GM21447 (cell line): ENCODE measurements at regions not wholly inside any gene's neighbourhood (a gene's known extent, or its start where the extent isn't known, plus 50 kb on each side); places are given as distances from the start of the nearest gene placed in this dataset.

Source experiments
- ATAC-seq: cut with Tn5 transposase; IDR thresholded peaks from one replicate; pipeline ENCODE4 v1.9.1; 2021; ENCODE audit not compliant: unreplicated experiment

DNA sequence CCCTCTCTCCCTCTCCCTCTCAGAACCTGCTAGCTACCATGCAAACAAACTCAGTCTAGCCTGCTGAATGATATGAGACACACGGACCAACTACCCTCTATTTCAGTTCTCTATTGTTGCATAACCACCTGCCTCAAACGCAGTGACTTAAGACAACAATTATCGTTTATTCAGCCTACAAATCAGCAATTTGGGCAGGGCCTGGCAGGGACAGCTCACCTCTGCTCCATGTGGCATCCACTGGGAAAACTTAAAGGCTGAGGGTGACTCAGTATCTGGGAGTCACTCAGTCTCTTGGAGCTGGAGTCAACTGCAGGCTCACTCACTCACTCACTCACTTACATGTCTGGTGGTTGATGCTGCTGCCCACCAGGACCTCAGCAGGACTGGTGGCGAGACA is 121.3 kb downstream of the SEC16B start:
- ATAC-seq, result no peak

DNA sequence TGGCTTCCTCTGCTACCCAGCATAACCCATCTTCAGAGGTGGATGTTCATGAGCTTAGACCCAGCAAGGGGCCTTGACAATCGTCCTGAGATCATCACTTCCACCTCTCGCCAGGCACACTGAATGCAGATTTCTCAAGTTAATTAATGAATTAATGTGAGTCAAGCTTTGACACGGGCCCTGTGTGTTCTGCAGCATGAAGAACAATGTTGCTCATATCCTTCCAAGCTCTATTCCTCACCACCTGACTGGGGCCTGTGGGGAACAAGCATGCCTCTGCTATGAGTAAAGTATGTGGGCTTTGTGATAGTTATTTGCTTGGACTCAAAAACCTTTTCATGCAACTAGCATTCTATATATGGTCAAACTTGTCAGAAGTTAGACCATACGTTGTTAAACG is 122.0 kb downstream of the SEC16B start:
- no peak for ATAC-seq

DNA sequence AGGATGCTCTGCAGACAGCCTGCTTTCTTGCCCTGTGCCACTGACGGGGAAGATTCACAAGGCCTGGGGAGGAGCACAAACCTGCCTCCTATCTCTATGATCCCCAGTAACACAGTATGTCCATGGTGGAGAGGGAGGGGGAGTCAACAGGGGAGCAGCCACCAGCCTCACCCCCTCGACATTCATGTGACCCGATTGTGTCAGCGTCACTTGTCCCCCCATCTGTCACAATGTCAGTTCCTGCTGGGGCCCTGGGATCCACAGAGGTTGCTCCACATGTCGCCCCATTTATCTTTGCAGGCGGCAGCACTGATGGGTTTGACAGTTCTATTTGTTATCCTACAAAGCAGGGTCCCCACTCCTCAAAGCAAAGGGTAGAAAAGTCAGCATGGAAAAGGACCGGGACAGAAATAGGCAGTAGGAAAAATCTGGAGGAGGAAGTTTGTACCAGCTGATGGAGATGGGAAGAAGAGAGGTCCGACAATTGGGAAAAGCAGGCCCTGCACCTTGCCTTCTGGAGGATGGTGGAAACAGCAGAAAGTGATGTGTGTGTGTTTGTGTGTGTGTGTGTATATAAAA is 130.9 kb downstream of the SEC16B start:
- no peak for ATAC-seq

DNA sequence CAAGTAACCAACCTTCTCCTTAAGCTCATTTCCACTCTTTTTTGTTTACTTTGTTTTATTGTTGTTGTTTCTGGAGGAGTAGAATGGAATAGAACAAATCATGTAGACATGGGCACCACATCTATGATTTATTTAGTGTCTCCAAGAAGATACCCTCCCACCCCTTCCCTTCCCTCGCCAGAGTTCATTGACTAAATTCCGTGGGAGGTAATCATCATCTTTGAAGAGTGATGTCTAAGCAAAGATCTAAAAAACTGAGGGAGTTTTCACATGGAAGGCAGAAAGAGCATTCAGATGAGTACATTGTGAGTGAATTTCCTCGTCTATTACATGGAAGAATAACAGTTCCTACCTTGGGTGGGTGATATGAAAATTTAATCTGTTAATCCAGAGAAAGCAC is 136.2 kb downstream of the SEC16B start:
- ATAC-seq, result no peak

DNA sequence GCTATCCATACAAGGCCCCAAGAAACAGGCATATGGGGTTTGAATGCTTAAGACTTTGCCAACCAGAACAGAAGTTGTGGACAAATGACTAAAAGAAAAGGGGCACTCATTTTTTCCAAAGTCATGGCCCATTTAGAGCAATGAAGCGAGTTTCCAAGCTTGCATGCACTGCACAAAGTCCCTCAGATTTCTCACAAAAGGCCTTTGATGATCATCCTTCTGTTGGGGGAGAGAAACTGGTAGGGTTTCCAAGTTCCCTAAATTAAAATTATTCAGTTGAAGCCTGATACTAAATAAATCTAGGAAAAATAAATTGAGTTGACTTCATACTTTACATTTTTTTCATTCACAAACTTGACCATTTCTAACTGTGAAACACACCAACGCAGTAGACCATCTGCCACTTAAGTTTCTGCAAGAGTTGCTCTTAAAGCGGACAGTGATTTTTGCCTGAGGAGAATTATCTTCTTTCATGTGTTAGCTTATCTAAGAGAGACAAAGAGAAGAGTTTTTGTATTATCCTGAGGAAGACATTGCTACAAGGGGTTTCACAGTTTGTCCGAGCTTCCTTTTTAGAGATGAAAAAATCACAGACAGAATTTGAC is 139.2 kb downstream of the SEC16B start:
- ATAC-seq, result no peak

DNA sequence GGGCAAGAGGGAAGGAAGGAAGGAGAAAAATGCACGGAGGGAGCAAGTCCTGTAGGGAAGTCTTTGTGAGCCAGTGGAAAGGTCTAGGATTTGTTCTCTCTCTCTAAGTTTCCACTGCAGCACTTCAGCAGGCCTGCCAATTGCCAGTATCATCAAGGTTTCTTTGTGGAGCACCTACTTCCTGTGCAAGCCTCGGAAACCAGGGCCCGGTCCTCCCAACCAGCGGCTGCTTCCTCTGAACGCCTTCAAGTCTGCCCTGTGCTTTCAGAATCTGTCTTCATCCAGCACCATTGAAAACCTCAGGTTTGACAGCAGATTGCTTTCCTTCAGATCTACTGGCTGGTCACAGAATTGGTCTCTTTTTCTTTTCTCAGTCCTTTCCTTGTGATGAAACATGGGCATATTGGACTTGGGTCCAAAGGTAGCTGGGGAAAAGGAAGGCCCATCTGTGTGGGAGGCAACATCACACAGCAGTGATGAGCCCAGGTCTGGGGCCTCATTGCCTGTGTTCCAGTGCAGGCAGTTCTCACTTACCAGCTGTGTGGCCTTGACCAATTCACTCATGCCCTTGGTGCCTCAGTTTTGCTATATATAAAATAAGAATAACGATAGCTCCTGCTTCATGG is 144.5 kb downstream of the SEC16B start:
- ATAC-seq, result no peak

DNA sequence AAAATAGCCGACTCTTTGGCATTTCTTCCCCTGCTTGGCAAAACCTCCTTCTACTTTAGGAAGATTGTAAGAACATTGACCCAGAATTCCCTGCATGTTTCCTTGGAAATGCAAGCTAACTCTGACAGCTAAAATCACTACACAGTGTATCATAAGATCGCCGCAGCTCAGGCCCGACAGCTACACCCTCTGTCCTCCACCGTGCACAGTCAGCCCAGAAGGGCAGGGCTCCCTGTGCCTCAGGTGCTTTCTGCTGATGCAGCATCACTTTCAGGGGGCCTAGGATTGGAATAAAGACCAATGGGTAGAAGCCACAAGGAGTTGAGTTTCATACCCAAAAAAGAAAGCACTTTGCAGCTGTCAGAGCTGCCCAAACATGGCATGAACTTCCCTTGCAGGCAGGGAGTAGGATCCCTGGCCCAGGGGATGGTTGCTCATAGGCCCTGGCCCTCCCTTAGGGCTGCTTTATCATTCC is 145.3 kb downstream of the SEC16B start:
- ATAC-seq, result peak; percentile 61

DNA sequence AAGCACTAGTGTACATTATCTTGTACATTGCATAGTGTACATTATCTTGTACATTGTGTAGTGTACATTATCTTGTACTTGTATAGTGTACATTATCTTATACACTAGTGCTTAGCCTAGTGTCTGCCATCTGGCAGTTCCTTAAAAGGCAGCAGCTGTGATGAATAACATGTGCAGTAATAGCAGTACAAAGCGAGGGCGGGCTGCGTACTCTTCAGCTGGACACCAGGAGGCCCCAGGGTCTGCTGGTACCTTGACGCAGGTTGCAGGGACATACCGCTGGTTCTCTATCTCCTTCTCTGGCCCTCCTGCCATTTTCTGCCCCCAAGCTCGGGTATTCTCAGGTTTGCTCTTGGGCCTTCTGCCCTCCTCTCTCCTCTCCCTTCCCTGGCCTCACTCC is 149.6 kb downstream of the SEC16B start:
- ATAC-seq, result no peak

DNA sequence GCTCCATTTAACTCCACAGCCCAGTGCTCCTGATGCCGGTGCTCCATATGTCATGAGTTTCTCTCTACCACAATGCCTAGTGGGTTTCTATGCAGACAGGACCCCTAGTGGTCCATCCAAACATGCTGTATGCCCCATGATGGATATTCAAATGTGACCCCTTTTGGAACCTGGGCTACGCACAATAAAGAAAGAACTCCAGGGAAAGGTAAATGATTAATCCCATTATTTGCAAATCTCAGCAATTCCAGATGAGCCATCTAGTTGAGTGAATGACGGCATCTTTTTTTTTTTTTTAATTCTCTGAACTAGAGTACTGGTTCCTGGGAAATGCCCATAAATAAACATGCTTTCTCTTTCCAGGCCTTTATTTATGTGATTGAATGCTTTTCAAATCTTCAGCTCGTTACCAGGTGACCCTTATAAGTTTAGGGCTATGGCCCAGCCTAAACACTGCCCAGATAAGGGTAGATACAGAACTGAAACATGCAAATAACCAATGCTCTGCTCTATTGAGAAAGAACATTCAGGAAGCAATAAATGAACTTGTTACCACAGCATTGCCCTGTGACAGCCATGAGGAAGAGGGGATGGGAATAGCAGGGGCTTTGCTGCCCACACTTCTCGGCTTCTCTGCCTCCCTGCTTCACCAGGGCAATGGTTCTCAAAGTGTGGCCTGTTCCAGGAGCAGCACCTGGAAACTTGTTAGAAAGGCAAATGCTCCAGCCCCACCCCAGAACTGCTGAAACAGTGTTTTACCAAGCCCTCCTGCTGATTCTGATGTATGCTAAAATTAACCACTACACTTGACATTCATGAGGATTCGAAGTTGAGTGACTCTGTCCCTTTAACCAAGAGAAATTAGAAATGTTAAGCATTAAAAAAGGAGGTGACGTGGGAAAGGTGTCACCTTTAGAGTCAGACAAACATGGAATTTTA is 151.7 kb downstream of the SEC16B start:
- ATAC-seq, result peak; percentile 98

DNA sequence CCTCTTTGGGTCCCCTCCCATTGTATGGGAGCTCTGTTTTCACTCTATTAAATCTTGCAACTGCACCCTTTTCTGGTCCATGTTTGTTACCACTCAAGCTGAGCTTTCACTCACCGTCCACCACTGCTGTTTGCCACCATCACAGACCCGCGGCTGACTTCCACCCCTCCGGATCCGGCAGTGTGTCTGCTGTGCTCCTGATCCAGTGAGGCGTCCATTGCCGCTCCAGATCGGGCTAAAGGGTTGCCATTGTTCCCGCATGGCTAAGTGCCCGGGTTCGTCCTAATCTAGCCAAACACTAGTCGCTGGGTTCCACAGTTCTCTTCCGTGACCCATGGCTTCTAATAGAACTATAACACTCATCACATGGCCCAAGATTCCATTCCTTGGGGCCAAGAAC is 157.2 kb downstream of the SEC16B start:
- ATAC-seq, result no peak

DNA sequence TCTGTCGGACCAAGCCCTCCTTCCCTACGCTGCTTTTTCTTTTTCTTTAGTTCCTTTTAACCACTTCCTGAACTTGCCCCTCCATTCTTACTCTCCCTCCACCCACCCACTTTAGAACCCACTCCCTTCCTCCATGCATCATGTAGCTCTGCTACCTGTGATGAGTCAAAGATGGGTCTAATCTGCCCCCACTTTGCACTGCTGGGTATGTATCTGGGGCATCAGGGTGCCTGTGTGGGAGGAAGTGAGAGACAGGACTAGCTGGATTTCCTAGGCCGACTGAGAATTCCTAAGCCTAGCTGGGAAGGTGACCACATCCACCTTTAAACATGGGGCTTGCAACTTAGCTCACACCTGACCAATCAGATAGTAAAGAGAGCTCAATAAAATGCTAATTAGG is 157.7 kb downstream of the SEC16B start:
- ATAC-seq, result no peak

DNA sequence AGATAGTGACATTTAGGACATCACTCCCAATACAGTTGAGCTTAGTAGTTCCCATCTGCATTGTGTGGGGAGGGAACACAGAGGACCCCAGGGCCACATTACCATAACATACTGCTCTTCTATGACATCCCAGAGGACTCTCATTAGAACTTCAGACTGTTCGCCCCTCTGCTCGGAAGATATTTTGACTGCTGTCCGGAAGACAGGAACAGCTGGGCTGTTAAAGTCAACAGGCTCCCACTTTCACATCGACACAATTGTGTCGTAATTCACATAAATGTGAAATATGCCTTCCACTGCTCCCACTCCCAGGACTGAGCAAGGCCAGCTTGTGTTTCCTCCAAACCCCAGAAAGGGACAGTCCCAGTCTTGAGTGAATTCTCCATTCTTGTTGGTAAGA is 158.4 kb downstream of the SEC16B start:
- ATAC-seq, result no peak

DNA sequence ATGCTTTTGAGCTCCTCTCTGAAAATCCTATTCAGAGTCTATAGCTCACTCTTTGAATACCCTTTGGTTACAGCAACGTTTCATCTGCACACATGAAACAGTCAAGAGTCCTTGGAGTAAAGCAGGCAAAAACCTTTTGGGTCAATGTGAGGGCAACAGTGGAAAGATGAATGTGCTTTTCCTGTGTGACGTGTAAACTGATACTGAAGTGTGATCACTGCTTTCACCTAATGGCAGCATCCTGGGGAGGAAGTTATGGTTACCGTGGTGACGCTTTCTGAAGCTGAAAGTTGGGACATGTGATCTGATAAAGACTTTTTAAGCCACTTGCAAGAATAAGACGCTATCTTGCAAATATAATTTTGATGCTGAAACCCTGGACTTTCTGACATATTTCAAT is 160.0 kb downstream of the SEC16B start:
- peak; percentile 98 for ATAC-seq

DNA sequence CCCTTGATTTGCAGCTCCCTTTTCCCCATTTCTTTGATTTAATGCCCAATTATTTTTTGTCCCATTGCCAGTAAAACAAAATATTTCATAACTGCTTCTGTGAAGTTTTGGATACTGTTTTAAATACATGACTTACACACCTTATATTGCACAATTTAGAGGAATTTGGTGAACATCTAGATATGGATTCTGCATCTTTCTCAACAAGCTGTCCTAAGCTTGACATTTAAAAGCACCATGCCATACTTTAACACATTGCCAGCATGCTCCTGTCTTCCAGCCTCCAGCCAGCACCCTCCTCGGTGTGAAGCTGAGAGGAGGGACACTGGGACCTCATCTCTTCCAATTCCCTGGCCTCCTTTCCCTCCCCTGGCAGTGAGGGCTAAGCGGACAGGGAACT is 167.6 kb downstream of the SEC16B start:
- ATAC-seq, result no peak

DNA sequence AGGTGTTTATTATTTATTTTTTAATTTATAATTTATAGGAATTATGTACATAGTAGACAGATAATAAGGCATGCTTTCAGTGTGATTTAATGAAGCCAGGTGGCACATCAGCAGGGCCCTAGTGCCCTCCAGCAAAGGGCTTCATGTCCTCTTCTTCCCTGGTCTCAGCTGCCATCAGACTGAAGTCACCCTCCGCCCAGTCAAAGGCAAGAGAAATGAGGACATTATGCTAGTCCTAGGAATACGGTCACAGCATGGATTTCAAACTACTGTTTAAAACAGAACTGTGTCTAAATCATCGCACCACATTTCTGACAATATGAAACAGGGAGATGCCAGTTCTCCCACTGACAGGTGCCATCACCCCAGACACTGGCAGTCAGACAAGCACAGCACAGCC is 168.1 kb downstream of the SEC16B start:
- no peak for ATAC-seq

DNA sequence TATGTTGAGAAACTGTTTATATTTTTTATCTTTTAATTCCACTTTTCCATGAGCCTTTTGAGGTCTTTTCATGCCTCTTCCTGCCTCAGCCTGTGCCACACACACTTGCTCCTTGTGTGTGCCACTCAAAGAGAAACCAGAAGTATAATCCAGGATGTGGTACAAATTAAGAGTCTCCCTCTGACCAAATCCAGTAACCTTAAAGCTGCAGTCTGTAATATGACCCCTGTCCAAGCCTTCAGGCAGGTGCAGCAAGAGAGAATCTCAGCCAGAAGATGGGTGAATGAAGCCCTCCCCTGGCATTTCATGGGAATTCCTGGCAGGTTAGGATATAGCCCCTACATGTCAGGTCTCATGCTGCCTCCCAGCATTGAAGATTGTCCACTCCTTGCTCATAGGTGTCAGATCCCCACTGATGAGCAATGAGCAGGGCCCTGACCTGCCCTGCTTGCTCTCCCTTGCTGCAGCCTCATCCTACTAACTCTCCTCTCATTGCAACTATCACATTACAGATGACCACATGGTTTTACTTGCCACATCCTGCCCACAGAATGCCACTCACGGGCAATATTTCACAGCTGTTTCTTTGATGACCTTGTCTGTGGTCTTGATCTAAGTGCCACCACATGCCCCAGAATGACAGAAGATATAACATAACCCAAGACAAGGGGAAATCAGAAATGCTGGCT is 169.3 kb downstream of the SEC16B start:
- ATAC-seq, result peak; percentile 72

DNA sequence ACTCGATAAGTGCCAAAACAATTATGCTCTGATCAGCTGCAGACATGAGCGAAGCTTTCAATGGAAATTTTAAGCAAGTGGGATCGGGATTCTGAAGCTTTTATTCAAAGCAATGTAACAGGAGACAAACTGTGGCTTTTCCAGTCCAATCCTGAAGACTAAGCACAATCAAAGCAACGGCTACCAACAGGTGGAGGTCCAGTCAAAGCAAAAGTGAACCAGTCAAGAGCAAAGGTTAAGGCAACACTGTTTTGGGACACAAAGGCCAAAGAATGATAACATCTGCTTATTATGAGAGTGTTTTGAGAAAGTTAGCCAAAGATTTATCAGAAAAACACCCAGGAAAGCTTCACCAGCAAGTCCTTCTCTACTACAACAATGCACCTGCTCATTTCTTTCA is 170.1 kb downstream of the SEC16B start:
- ATAC-seq, result no peak

DNA sequence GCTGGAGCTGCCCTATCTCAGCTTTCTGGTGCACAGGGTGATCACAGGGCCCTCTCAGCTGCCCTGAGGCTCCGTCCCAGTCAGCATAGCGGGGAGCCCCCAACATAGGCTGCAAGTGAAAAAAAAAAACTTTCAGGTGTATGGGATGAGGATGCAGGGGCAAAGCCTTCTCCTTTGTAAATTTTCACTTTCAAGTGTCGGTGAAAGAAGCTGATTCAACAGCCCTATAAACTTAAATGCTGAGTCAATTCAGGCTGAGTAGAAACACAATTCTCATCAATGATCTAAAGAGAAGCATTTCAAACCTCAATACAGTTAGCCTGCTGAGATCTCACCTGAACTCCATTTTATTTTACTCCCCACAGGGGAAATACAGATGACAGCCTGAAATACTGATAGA is 171.2 kb downstream of the SEC16B start:
- peak; percentile 46 for ATAC-seq

DNA sequence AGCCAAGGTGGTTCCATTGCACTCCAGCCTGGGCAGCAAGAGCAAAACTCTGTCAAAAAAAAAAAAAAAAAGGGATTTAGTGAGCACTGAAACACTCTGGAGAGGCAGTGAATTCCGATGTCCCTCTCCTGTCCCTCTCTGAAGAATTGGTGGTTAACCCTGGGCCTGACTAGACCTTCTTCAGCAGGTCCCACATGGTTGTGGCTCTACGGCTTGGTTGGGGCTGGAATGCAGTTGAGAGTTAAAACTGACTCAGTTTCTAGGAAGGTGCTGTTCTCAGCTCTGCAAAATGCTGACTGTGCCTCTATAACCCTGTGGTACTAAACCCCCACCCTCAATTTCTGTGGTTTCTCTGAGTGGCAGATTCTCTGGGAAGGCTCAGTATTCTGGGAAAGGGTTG is 173.3 kb downstream of the SEC16B start:
- no peak for ATAC-seq

DNA sequence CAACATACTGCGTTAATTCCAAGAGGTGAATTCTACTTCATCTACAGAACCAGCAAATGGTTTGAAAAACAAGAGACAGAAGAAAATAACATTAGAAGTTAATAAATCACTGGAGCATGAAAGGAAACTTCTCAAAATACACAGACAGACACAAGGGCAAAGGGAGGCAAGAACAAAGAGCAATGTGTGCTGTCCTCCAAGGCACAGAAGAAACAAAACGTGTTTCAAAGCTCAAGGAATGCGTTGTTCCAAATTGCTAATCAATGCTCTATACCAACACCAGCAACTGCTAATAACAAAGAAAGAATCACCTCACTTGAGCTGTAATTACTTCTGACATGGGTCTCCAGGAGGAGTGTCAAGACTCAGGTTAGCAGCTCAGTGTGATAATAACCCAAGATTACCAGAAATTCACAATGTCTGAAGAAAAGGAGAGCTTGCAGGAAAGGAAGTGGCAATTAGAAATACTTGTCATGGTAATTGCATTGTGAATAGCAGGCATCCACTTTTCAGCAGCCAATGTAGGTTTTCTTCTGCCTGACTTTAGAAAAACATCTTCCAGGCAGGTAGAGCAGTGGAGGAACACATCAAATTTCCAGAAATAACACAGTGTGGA is 175.4 kb downstream of the SEC16B start:
- ATAC-seq, result no peak

DNA sequence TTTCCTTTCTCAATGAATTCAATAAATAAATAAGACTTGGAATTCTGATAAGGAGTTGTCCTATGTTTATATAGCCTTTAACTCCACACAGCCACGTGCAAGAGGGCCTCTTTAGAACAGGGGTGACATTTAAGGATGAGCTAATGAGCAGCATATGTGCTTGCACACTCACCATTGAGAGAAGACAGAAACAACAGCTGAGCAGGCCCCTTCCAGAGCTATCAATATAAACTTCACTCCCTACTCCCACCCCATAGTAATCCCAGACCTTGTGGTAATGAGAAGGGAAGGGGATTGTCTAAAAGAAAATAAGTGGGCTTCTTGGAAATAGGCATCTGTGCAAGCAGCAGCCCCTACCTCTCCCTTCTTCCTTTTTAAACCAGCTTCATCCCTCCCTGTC is 176.0 kb downstream of the SEC16B start:
- ATAC-seq, result no peak
